T-helper 17 cell (primary cell): ENCODE measurements at regions not wholly inside any gene's neighbourhood (a gene's known extent, or its start where the extent isn't known, plus 50 kb on each side); places are given as distances from the start of the nearest gene placed in this dataset.

ENCODE experiments used
- ATAC-seq: fragments of 150-1000 bp; cut with Tn5 transposase; 2 replicates; pipeline ENCODE4 v1.10.0; 2021; ENCODE audit warnings: mild to moderate bottlenecking, moderate library complexity
- DNase-seq, 3 donors: peaks; one replicate each; pipeline versions ENCODE4 v3.0.0 to v3.0.0-alpha.2; 2020 to 2021
- H3K9me3 ChIP-seq: one replicate; pipeline ENCODE4 v1.7.0; 2013; ENCODE audit warnings: low read length, mild to moderate bottlenecking; ENCODE audit not compliant: control insufficient read depth, poor library complexity, severe bottlenecking
- H3K27ac Mint-ChIP-seq: one replicate; pipeline ENCODE4 v1.8.0; 2022; ENCODE audit warnings: mild to moderate bottlenecking, moderate library complexity, mixed read lengths
- H3K27me3 Mint-ChIP-seq: one replicate; pipeline ENCODE4 v1.8.0; 2022; ENCODE audit warnings: mixed read lengths
- H3K36me3 Mint-ChIP-seq: one replicate; pipeline ENCODE4 v1.8.0; 2022; ENCODE audit warnings: low read depth, mixed read lengths
- H3K4me1 Mint-ChIP-seq: one replicate; pipeline ENCODE4 v1.8.0; 2022; ENCODE audit warnings: mild to moderate bottlenecking, mixed read lengths
- H3K4me3 Mint-ChIP-seq: one replicate; pipeline ENCODE4 v1.8.0; 2022; ENCODE audit warnings: mild to moderate bottlenecking, moderate library complexity, mixed read lengths

DNA sequence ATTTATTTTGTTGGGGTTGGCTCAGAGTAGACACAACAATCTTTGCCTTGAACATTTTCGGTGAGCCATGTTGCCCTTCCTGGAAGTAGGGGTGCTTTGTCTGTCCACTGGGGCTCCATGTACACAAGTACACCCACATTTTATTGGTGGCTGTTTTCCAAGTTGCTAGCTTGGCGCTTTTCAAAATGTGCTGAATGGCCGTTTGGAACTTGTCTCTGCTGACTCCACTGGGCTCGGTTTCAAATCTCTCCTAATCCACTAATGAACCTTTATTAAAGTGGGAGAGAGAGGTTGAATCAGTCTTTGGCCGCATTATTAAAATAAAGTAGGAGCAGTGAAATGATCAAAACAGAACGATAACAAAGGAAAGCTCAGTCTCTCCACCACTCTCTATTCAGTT, 64.6 kb upstream of the TAF11L2 start:
- DNase-seq: no peak
- Mint-ChIP-seq H3K27me3 (no peaks in the 10 kb centered on the region), H3K27ac (no peak overlapping the region), H3K36me3 (no peaks in the 10 kb centered on the region), H3K4me3 (no peak overlapping the region), H3K4me1 (no peaks in the 10 kb centered on the region)
- H3K9me3 ChIP-seq: no peaks in the 10 kb centered on the region
- ATAC-seq: no peak

DNA sequence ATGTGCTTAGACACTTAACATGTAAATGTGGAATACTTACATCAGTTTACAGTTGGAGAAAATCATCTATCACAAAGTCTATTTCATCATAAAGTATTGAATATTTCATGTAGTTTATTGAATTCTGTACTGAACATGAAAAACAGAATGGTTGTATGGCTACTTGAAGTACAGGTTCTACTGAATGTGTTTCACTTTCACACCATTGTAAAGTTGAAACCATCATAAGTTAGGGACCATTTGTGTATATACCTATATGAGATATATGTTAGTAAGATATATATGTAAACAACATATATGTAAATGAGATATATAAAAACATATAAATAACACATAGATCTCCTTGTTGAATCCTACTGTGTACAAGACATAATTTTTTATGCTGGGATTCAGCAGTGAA, 63.0 kb upstream of the TAF11L2 start:
- no peak for ATAC-seq

DNA sequence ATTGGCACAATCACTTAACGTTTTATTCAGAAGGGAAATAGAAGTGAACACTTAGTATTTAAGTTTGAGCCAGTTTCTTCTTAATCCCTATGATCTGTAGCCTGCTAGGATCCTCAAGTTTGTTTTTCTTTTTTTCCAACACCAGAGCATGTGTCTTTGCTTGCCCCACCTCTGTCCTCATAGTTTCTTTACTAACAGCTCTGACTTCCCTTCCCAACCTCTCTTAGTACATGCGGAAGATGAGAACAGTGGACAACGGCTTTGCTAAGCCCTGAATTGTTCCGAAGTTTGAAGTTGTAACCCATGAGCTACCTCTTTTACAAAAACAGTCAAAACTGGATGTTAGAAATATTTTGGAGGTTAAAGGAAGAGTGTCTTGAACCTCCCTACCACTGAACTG, 61.7 kb upstream of the TAF11L2 start:
- DNase-seq: no peak

More for the DNA sequence above, 63.0 kb upstream of the TAF11L2 start:
- no peaks in the 10 kb centered on the region for H3K9me3 ChIP-seq
- Mint-ChIP-seq H3K27ac (no peak overlapping the region), H3K4me3 (no peak overlapping the region), H3K4me1 (no peaks in the 10 kb centered on the region), H3K27me3 (no peaks in the 10 kb centered on the region), H3K36me3 (no peaks in the 10 kb centered on the region)
- no peak for DNase-seq

DNA sequence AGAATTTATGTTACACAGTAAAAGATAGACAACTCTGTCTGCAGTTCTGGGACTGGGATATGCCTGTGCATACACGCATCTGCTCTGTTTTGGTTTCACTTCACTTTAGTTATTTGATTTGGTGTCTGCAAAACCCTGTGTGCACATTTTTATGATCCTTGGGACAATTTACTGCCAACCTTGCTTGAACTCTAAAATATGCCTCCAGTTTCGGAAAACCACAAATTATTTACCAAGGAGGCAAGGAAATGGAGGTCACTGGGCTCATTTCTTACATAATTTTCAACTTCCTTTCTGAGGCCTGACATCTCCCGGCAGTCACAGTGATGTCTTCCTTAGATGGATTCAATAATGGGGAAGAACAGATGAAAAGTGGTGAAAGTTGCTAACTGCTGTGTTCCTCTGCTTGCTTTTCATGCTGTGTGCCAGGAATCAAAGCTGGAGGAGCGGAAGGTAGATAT, 61.2 kb upstream of the TAF11L2 start:
- peak overlapping the region; percentile 53 for H3K4me3 Mint-ChIP-seq
- no peaks in the 10 kb centered on the region for H3K9me3 ChIP-seq
- no peaks in the 10 kb centered on the region for H3K36me3 Mint-ChIP-seq
- DNase-seq (no peak), ATAC-seq (no peak)
- H3K4me1 Mint-ChIP-seq: no peaks in the 10 kb centered on the region
- H3K27me3 Mint-ChIP-seq: no peaks in the 10 kb centered on the region
- H3K27ac Mint-ChIP-seq: no peak overlapping the region

More for the DNA sequence above, 61.7 kb upstream of the TAF11L2 start:
- no peak for ATAC-seq
- Mint-ChIP-seq H3K36me3 (no peaks in the 10 kb centered on the region), H3K4me1 (no peaks in the 10 kb centered on the region), H3K4me3 (no peak overlapping the region), H3K27me3 (no peaks in the 10 kb centered on the region), H3K27ac (no peak overlapping the region)
- no peaks in the 10 kb centered on the region for H3K9me3 ChIP-seq

DNA sequence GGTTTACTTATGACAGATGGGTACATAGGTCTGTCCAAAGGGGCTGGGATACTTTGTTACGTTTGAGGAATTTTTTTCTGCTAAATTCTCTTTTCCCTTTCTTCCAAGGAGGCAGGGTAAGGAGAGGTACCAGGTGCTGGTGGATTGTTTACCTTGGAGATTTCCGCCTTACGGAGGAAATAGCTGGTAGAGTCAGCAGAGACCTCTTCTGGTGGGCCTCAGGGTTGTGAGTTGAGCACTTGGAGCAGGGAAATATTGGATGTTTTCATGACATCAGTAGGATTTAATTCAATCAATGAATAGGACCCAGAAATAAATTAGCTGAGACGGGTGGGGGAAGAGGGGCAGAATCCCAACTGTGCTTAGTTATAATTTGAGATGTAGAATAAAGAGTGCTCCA, 60.0 kb upstream of the TAF11L2 start:
- DNase-seq (no peak), ATAC-seq (no peak)
- no peak overlapping the region for H3K27ac Mint-ChIP-seq
- H3K27me3 Mint-ChIP-seq: no peaks in the 10 kb centered on the region
- no peaks in the 10 kb centered on the region for H3K36me3 Mint-ChIP-seq
- H3K9me3 ChIP-seq: no peaks in the 10 kb centered on the region
- H3K4me1 Mint-ChIP-seq: no peaks in the 10 kb centered on the region
- no peak overlapping the region for H3K4me3 Mint-ChIP-seq

DNA sequence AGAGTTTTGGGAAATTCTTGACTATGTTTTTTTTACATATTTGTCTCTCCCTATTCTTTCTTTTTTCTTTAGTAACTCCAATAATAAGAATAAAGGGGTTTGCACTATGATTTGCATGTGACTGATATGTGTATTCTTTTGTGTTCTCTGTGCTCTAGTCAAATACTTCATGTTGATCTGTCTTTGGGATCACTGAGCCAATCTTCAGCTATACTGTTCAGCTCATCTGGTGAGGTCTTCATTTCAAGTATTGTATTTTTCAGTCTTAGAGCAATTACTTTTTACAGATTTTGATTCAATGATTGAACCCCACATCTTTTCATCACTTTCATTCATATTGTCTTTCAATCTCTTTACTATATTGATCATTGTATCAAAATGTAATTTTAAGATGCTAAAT, 58.1 kb upstream of the TAF11L2 start:
- no peaks in the 10 kb centered on the region for H3K27me3 Mint-ChIP-seq
- no peak overlapping the region for H3K4me3 Mint-ChIP-seq
- no peaks in the 10 kb centered on the region for H3K9me3 ChIP-seq
- H3K27ac Mint-ChIP-seq: no peak overlapping the region
- no peaks in the 10 kb centered on the region for H3K36me3 Mint-ChIP-seq
- DNase-seq (no peak), ATAC-seq (no peak)
- no peaks in the 10 kb centered on the region for H3K4me1 Mint-ChIP-seq

DNA sequence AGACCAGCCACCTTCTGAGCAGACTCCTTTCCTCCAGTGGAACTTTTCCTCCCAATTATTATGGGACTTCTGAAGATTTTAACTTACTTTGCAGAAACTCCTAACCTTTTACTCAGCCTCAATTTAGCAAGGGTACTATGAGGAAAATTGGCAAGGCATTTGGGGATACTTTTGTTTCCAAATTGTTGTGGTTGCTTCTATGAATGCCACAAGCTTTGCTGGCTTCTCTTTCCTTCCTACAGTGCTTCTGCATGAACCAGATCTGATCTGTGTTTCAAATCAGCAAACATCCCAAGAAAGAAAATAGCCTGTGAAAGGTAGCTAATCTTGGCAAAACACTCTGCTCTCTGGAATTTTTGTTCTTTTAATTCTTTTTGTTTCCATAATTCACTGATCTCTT, 57.3 kb upstream of the TAF11L2 start:
- ATAC-seq (no peak), DNase-seq (no peak)
- H3K9me3 ChIP-seq: no peaks in the 10 kb centered on the region
- H3K36me3 Mint-ChIP-seq: no peaks in the 10 kb centered on the region
- no peak overlapping the region for H3K4me3 Mint-ChIP-seq
- H3K27me3 Mint-ChIP-seq: no peaks in the 10 kb centered on the region
- H3K27ac Mint-ChIP-seq: no peak overlapping the region
- H3K4me1 Mint-ChIP-seq: no peaks in the 10 kb centered on the region

DNA sequence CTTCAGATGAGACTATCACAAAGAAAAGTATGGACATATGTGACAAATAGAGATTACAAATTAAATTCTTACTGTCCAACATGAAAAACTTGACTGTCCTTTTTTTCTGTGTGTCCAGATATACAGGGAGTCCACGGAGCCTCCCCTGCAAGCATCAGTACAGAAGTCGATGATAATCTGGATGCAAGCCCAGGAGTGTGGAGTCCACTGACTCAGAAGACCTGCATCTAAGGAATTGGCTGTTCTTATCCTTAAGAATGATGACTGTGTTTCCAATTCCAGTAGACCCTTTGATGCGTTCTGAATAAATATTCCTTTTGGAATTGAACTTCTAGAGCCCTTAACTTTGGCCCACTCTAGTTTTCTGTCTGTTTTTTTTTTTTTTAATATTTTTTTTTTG, 56.7 kb upstream of the TAF11L2 start:
- H3K9me3 ChIP-seq: no peaks in the 10 kb centered on the region
- H3K27me3 Mint-ChIP-seq: no peaks in the 10 kb centered on the region
- H3K4me3 Mint-ChIP-seq: no peak overlapping the region
- H3K36me3 Mint-ChIP-seq: no peaks in the 10 kb centered on the region
- no peaks in the 10 kb centered on the region for H3K4me1 Mint-ChIP-seq
- ATAC-seq (no peak), DNase-seq (no peak)
- no peak overlapping the region for H3K27ac Mint-ChIP-seq

DNA sequence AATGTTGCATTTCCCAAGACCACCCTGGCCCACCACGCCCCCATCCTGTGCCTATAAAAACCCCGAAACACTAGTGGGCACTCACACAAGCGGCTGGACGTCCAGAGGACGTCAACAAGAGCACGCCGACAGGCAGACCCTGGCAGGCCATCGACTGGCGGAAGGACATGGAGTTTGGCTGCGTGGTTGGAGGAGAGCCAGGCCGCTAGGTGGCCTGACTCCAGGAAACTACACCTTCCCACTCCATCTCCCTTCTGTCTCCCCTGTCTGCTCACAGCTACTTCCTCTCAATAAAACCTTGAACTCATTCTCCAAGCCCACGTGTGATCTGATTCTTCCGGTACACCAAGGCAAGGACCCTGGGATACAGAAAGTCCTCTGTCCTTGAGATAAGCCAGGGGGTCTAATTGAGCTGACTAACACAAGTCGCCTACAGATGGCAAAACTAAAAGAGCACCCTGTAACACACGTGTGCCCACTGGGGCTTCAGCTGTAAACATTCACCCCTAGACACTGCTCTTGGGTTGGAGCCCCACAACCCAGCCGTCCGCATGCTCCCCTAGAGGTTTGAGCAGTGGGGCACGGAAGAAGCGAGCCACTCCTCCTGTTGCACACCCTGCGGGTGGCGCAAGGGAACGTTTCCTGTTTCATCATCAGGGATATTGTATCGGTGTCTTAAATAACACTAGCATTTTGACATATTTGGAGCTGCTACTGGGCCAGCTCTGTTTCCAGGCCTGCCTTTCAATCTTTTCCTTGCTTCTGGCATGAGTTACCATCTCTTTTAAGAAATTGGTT, 54.5 kb upstream of the TAF11L2 start:
- Mint-ChIP-seq H3K4me3 (no peak overlapping the region), H3K27me3 (no peaks in the 10 kb centered on the region), H3K27ac (no peak overlapping the region), H3K4me1 (no peaks in the 10 kb centered on the region), H3K36me3 (no peaks in the 10 kb centered on the region)
- ATAC-seq (no peak), DNase-seq (no peak)
- no peaks in the 10 kb centered on the region for H3K9me3 ChIP-seq

DNA sequence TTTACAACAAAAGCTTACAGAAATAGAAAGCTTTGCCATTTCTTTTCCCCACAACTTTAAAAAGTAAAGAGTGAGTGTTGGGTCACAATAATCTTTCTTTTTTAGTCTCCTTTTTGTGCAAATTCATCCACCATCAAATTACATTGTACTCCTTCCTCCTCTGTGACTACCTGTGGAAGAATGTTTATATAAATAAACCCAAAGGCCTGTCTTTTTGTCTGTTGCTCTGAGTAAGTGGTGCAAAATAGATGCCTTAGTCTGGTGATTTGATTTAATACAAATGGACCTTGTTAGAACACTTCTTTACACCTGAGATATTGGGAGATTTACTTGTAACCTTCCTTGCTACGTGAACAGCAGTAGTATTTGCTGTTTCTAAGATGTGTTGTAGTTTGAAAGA, 53.5 kb upstream of the TAF11L2 start:
- no peaks in the 10 kb centered on the region for H3K9me3 ChIP-seq
- ATAC-seq: no peak
- Mint-ChIP-seq H3K4me3 (no peak overlapping the region), H3K27me3 (no peaks in the 10 kb centered on the region), H3K27ac (no peak overlapping the region), H3K36me3 (no peaks in the 10 kb centered on the region), H3K4me1 (no peaks in the 10 kb centered on the region)
- no peak for DNase-seq

DNA sequence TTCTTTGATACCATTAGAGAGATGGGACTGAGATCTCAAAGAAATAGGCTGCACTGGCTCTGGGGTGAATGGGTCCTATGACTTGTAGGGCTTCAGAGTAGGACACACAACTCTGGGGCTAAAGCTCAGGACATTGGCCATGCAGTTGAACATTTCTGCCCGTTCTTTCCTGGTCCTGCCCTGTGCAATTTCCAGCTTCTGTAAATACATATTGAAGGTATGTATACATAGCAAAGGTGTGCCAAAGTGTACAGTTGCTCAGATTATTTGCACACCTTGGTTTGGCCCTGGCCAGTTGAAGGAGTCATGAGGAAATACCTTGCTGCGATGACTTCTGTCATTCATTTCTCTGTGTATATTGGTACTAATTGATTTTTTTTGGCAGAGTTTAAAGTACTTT, 52.8 kb upstream of the TAF11L2 start:
- DNase-seq: no peak
- Mint-ChIP-seq H3K27ac (no peak overlapping the region), H3K27me3 (no peaks in the 10 kb centered on the region), H3K4me1 (no peaks in the 10 kb centered on the region), H3K4me3 (no peak overlapping the region), H3K36me3 (no peaks in the 10 kb centered on the region)
- no peak for ATAC-seq
- no peaks in the 10 kb centered on the region for H3K9me3 ChIP-seq
